SU-DHL-6 (cell line): ENCODE measurements at regions not wholly inside any gene's neighbourhood (a gene's known extent, or its start where the extent isn't known, plus 50 kb on each side); places are given as distances from the start of the nearest gene placed in this dataset.

ENCODE experiments used
- EZH2phosphoT487 ChIP-seq: fragments of 200-600 bp; sonication (generic), shearing (Covaris generic); conservative IDR thresholded peaks from 2 replicates; pipeline ENCODE4 v1.6.1; 2018; ENCODE audit warnings: mild to moderate bottlenecking, antibody characterized with exemption, low read length, moderate library complexity, mixed read lengths
- TF ChIP-seq, protein P1 (sequence below): fragments of 200-600 bp; sonication (generic); IDR thresholded peaks from one replicate; pipeline ENCODE4 v1.5.1; 2017; ENCODE audit warnings: antibody characterized with exemption, mild to moderate bottlenecking, low read length, moderate library complexity; ENCODE audit not compliant: insufficient read depth, poor library complexity, severe bottlenecking

DNA sequence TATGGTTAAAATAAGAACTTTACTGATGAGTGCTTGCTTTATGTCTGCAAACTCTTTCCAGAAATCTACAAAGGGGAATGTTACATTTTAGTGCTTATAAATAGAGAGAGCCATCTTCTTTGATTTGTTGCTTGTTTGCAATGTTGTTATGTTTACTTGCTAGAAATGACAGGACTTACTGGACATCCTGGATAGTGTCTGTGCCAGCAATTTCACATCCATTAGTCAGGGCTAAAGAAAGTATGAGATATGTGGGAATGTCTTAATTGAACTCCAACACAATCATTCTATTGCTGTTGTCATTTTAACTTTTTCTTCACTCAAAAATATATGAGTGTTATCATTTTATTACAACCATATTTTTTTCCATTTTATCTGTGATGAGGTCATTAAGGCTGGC is 453.2 kb downstream of the TNS3 start:
- TF ChIP-seq EZH2phosphoT487, result no peak
- TF ChIP-seq, protein P1, sequence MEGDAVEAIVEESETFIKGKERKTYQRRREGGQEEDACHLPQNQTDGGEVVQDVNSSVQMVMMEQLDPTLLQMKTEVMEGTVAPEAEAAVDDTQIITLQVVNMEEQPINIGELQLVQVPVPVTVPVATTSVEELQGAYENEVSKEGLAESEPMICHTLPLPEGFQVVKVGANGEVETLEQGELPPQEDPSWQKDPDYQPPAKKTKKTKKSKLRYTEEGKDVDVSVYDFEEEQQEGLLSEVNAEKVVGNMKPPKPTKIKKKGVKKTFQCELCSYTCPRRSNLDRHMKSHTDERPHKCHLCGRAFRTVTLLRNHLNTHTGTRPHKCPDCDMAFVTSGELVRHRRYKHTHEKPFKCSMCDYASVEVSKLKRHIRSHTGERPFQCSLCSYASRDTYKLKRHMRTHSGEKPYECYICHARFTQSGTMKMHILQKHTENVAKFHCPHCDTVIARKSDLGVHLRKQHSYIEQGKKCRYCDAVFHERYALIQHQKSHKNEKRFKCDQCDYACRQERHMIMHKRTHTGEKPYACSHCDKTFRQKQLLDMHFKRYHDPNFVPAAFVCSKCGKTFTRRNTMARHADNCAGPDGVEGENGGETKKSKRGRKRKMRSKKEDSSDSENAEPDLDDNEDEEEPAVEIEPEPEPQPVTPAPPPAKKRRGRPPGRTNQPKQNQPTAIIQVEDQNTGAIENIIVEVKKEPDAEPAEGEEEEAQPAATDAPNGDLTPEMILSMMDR, result no peak
